ENCODE measurements at regions not wholly inside any gene's neighbourhood (a gene's known extent, or its start where the extent isn't known, plus 50 kb on each side); places are given as distances from the start of the nearest gene placed in this dataset.

DNA sequence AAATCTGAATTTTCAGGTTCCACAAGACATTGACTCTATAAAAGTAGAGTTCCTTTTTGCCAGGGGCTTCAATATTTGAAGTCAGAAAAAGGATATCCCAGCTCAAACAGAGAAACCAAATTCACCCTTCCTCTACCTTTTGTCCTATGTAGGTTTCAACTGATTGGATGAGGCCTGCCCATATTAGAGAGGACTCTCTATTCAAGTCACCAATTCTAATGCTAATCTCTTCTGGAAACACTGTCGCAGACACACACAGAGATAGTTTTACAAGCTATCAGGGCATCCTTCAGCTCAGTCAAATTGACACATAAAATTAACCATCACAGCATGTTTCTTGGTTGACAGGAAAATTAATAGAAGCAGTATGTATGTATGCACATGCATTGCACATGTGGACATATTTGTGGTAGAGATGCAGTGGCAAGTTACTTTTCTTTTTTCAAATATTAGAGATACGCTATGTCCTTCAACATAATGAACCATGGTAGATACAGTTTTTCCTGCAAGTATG lies 207.1 kb downstream of the RAD51AP2 start:
- no peak for DNase-seq (ENCODE audit: low read depth)
- TF ChIP-seq, protein P1, sequence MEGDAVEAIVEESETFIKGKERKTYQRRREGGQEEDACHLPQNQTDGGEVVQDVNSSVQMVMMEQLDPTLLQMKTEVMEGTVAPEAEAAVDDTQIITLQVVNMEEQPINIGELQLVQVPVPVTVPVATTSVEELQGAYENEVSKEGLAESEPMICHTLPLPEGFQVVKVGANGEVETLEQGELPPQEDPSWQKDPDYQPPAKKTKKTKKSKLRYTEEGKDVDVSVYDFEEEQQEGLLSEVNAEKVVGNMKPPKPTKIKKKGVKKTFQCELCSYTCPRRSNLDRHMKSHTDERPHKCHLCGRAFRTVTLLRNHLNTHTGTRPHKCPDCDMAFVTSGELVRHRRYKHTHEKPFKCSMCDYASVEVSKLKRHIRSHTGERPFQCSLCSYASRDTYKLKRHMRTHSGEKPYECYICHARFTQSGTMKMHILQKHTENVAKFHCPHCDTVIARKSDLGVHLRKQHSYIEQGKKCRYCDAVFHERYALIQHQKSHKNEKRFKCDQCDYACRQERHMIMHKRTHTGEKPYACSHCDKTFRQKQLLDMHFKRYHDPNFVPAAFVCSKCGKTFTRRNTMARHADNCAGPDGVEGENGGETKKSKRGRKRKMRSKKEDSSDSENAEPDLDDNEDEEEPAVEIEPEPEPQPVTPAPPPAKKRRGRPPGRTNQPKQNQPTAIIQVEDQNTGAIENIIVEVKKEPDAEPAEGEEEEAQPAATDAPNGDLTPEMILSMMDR (IDR thresholded peaks at IDR 0.05; ENCODE audit: insufficient read depth, low read depth, low read length) = no peak
- Histone ChIP-seq H3K4me3 (ENCODE audit: low read depth, low read length) (no peak overlapping the region), H3K27me3 (ENCODE audit: control insufficient read depth, insufficient read depth, low read length) (no peaks in the 10 kb centered on the region), H3K36me3 (ENCODE audit: control insufficient read depth, insufficient read depth, low read length) (no peaks in the 10 kb centered on the region)
- CTCF ChIA-PET = interaction anchor here (0.6 to 1.2 kb wide), 5 partner anchors 15 to 538 kb away, joined by 3 read pairs; no protein-coding TSS in a partner anchor
- POLR2A ChIA-PET = no interaction called here

DNA sequence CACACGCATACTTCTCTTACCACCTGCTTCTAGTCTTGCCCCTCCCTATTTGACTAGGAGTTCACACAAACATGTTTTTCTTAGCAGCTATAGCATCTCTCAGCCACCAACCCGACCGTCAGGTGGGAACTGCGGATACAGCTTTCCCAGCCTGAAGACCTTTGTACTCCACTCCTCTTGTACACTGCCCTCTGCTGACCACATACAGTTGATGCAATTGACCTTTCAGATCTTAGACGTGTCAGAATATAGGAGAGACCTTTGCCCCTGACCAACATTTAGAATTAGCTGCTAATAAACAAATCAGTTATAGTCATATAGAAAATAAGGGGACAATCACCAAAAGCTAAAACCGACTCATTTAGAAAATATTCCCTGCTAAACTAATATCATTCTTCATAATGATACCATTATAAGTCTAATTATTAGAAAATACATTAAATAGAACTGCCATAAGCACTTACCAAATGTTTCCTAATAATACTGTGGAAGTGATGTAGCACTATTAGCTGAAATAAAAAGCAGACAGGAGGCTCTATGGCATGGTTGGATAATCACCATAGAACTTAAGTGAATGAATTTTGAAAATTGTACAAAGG lies 208.4 kb downstream of the RAD51AP2 start:
- Histone ChIP-seq H3K27me3 (ENCODE audit: control insufficient read depth, insufficient read depth, low read length) (no peaks in the 10 kb centered on the region), H3K36me3 (ENCODE audit: control insufficient read depth, insufficient read depth, low read length) (no peaks in the 10 kb centered on the region), H3K4me3 (ENCODE audit: low read depth, low read length) (no peak overlapping the region)
- ChIA-PET POLR2A (no interaction called here), CTCF (interaction anchor here (0.7 to 1.9 kb wide), 10 partner anchors 10 to 537 kb away, joined by 3 to 7 read pairs (median 4); no protein-coding TSS in a partner anchor)
- DNase-seq (ENCODE audit: low read depth) = no peak
- TF ChIP-seq, protein P1 (IDR thresholded peaks at IDR 0.05; ENCODE audit: insufficient read depth, low read depth, low read length) = peak; percentile 45

DNA sequence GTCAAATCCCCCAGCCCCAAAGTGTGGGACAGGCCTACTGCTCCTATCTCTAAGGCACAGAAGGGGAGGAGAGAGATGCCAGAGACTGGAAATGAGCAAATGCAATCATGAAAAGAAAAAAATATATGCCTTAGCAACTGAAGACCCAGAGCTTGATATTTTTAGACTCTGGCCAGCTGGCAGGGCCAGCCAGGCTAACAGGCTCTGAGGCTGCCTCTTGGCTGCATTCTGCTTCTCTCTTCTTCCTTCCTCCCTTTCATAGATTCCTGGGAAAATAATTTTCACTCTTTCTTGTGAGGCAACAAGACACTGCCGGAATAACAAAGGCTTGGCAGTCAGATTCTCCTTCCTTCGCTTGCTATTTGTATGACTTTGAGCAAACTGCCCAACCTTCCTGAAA lies 209.1 kb downstream of the RAD51AP2 start:
- Histone ChIP-seq H3K4me3 (ENCODE audit: low read depth, low read length) (no peak overlapping the region), H3K27me3 (ENCODE audit: control insufficient read depth, insufficient read depth, low read length) (no peaks in the 10 kb centered on the region), H3K36me3 (ENCODE audit: control insufficient read depth, insufficient read depth, low read length) (no peaks in the 10 kb centered on the region)
- TF ChIP-seq, protein P1 (IDR thresholded peaks at IDR 0.05; ENCODE audit: insufficient read depth, low read depth, low read length) = no peak
- DNase-seq (ENCODE audit: low read depth) = no peak
- POLR2A ChIA-PET = no interaction called here
- CTCF ChIA-PET = interaction anchor here (0.7 to 1.9 kb wide), 7 partner anchors 9 to 537 kb away, joined by 3 to 7 read pairs (median 4); no protein-coding TSS in a partner anchor

GRCh38 chr2:17306706-17307105 lies 211.5 kb downstream of the RAD51AP2 start:
- no peak for DNase-seq (ENCODE audit: low read depth)
- TF ChIP-seq, protein P1 (IDR thresholded peaks at IDR 0.05; ENCODE audit: insufficient read depth, low read depth, low read length) = no peak
- Histone ChIP-seq H3K36me3 (ENCODE audit: control insufficient read depth, insufficient read depth, low read length) (no peaks in the 10 kb centered on the region), H3K27me3 (ENCODE audit: control insufficient read depth, insufficient read depth, low read length) (no peaks in the 10 kb centered on the region), H3K4me3 (ENCODE audit: low read depth, low read length) (no peak overlapping the region)
- ChIA-PET POLR2A (interaction anchor here (0.6 kb wide), 1 partner anchor 91 kb away, joined by 4 read pairs; no protein-coding TSS in a partner anchor), CTCF (interaction anchor here (0.6 kb wide), 1 partner anchor 64 kb away, joined by 3 read pairs; no protein-coding TSS in a partner anchor)

DNA sequence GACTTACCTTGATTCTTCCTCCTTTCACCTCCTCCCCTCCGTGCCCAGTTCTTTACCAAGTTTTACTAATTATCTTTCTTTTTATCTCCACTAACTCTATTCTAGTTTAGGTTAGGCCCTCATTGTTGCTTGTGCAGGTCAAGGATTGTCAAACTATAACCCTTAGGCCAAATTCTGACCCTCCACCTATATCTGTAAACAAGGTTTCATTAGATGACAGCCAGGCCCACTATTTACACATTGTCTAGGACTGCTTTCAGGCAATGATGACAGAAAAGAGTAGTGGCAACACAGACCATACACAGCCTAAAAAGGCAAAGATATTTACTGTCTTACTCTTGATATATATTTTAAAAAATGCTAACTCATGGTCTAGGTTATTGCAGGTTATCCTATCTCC lies 212.0 kb downstream of the RAD51AP2 start:
- TF ChIP-seq, protein P1 (IDR thresholded peaks at IDR 0.05; ENCODE audit: insufficient read depth, low read depth, low read length) = no peak
- no peaks in the 10 kb centered on the region for H3K27me3 ChIP-seq (ENCODE audit: control insufficient read depth, insufficient read depth, low read length)
- ChIA-PET CTCF (interaction anchor here (0.6 kb wide), 1 partner anchor 63 kb away, joined by 3 read pairs; no protein-coding TSS in a partner anchor), POLR2A (interaction anchor here (0.6 kb wide), 1 partner anchor 90 kb away, joined by 4 read pairs; no protein-coding TSS in a partner anchor)
- no peak overlapping the region for H3K4me3 ChIP-seq (ENCODE audit: low read depth, low read length)
- DNase-seq (ENCODE audit: low read depth) = no peak
- H3K36me3 ChIP-seq (ENCODE audit: control insufficient read depth, insufficient read depth, low read length) = no peaks in the 10 kb centered on the region

Measured in BJ (cell line).